CD14-positive monocyte (primary cell): ENCODE measurements at regions not wholly inside any gene's neighbourhood (a gene's known extent, or its start where the extent isn't known, plus 50 kb on each side); places are given as distances from the start of the nearest gene placed in this dataset.

Source experiments
- DNase-seq, 3 donors: peaks; one replicate each; pipeline ENCODE4 v3.0.0-alpha.2; 2011 to 2022
- H2AFZ ChIP-seq: 2 replicates; pipeline ENCODE4 v1.6.0; 2012; ENCODE audit warnings: mild to moderate bottlenecking, low read depth, low read length, inconsistent platforms; ENCODE audit not compliant: insufficient read depth, poor library complexity, severe bottlenecking
- H3K27ac ChIP-seq, 2 donors: 1 replicate in 1 of 2; 2 replicates in 1 of 2; pipeline ENCODE4 v1.5.1; 2012 to 2013; ENCODE audit warnings: low read length in 2 of 2, control low read depth in 1 of 2, inconsistent platforms in 1 of 2, low read depth in 1 of 2, mild to moderate bottlenecking in 1 of 2
- H3K27me3 ChIP-seq, 2 donors: one replicate each; pipeline versions ENCODE4 v1.6.0 to v1.6.1; 2011 to 2013; ENCODE audit warnings: low read length in 2 of 2; ENCODE audit not compliant: control insufficient read depth in 2 of 2, insufficient read depth in 2 of 2
- H3K36me3 ChIP-seq, 2 donors: replicated peaks in 1 of 2; 1 replicate in 1 of 2; 2 replicates in 1 of 2; pipeline versions ENCODE4 v1.5.1 to v1.6.1; 2012 to 2013; ENCODE audit warnings: low read length in 2 of 2, control low read depth in 1 of 2, inconsistent platforms in 1 of 2, mild to moderate bottlenecking in 1 of 2; ENCODE audit not compliant: insufficient read depth in 2 of 2, control insufficient read depth in 1 of 2
- H3K4me1 ChIP-seq, 2 donors: 1 replicate in 1 of 2; 2 replicates in 1 of 2; pipeline versions ENCODE4 v1.5.1 to v1.6.1; 2012 to 2013; ENCODE audit warnings: low read length in 2 of 2, control low read depth in 1 of 2, inconsistent platforms in 1 of 2, mild to moderate bottlenecking in 1 of 2, moderate library complexity in 1 of 2; ENCODE audit not compliant: insufficient read depth in 2 of 2, control insufficient read depth in 1 of 2
- H3K4me2 ChIP-seq: replicated peaks from 2 replicates; pipeline ENCODE3; 2012; ENCODE audit warnings: low read length, moderate library complexity, mild to moderate bottlenecking; ENCODE audit not compliant: poor library complexity, severe bottlenecking; ENCODE audit errors: extremely low read depth
- H3K4me3 ChIP-seq, 3 experiments: fragments of 200-600 bp in 1 of 3; sonication (generic) in 1 of 3; replicated peaks in 1 of 3; 1 replicate in 2 of 3; 2 replicates in 1 of 3; pipeline ENCODE4 v1.5.1; 2011 to 2013; ENCODE audit warnings: low read length in 3 of 3, mild to moderate bottlenecking in 3 of 3, control low read depth in 2 of 3, low read depth in 2 of 3, inconsistent platforms in 1 of 3, moderate library complexity in 1 of 3
- H3K79me2 ChIP-seq: 2 replicates; pipeline ENCODE4 v1.6.0; 2012; ENCODE audit warnings: mild to moderate bottlenecking, control low read depth, inconsistent platforms, low read length, moderate library complexity; ENCODE audit not compliant: insufficient read depth
- H3K9ac ChIP-seq: 2 replicates; pipeline ENCODE4 v1.6.0; 2017; ENCODE audit warnings: low read length, mild to moderate bottlenecking; ENCODE audit not compliant: insufficient read depth, poor library complexity, severe bottlenecking
- H3K9me3 ChIP-seq, 2 donors: replicated peaks in 1 of 2; 1 replicate in 1 of 2; 2 replicates in 1 of 2; pipeline versions ENCODE4 v1.5.1 to v1.6.1; 2012 to 2013; ENCODE audit warnings: low read length in 2 of 2, control low read depth in 1 of 2; ENCODE audit not compliant: control insufficient read depth in 1 of 2, insufficient read depth in 1 of 2
- H4K20me1 ChIP-seq: 2 replicates; pipeline ENCODE4 v1.6.0; 2012; ENCODE audit warnings: mild to moderate bottlenecking, low read length, control low read depth, moderate library complexity; ENCODE audit not compliant: insufficient read depth
- H3K27ac Mint-ChIP-seq, 7 donors: one replicate each; pipeline ENCODE4 v1.8.0; 2020; ENCODE audit warnings: mild to moderate bottlenecking in 7 of 7, mixed read lengths in 7 of 7, moderate library complexity in 6 of 7, inconsistent platforms in 2 of 7
- H3K27me3 Mint-ChIP-seq, 3 donors: one replicate each; pipeline ENCODE4 v1.8.0; 2021 to 2022; ENCODE audit warnings: low read depth in 3 of 3, mild to moderate bottlenecking in 3 of 3, mixed read lengths in 3 of 3, moderate library complexity in 3 of 3, inconsistent platforms in 1 of 3
- H3K36me3 Mint-ChIP-seq, 2 donors: one replicate each; pipeline ENCODE4 v1.8.0; 2020; ENCODE audit warnings: mixed read lengths in 2 of 2, inconsistent platforms in 1 of 2, mild to moderate bottlenecking in 1 of 2
- H3K4me1 Mint-ChIP-seq: one replicate; pipeline ENCODE4 v1.8.0; 2020; ENCODE audit warnings: mild to moderate bottlenecking, mixed read lengths
- H3K4me3 Mint-ChIP-seq, 2 donors: one replicate each; pipeline ENCODE4 v1.8.0; 2020; ENCODE audit warnings: mild to moderate bottlenecking in 2 of 2, mixed read lengths in 2 of 2, moderate library complexity in 1 of 2
- H3K9me3 Mint-ChIP-seq, 7 donors: one replicate each; pipeline ENCODE4 v1.8.0; 2020 to 2022; ENCODE audit warnings: mixed read lengths in 7 of 7, mild to moderate bottlenecking in 6 of 7, moderate library complexity in 6 of 7, inconsistent platforms in 2 of 7
- WGBS: methylation state at CpG from one replicate; pipeline ENCODE4 v1.1.5; 2013; ENCODE audit warnings: missing lambda C conversion rate; ENCODE audit not compliant: insufficient coverage; 5-methylcytosine and 5-hydroxymethylcytosine counted together
- intact Hi-C, 2 donors: fragments of 100-400 bp; cut with micrococcal nuclease; formaldehyde crosslinking; loops; one replicate each; pipeline versions ENCODE4 v1.15.0 to v1.15.1; 2023
- TF ChIP-seq, protein P1 (sequence below): fragments of 200-600 bp; IDR thresholded peaks from one replicate; pipeline ENCODE4 v1.8.0; 2022; ENCODE audit warnings: antibody characterized with exemption, mild to moderate bottlenecking

DNA sequence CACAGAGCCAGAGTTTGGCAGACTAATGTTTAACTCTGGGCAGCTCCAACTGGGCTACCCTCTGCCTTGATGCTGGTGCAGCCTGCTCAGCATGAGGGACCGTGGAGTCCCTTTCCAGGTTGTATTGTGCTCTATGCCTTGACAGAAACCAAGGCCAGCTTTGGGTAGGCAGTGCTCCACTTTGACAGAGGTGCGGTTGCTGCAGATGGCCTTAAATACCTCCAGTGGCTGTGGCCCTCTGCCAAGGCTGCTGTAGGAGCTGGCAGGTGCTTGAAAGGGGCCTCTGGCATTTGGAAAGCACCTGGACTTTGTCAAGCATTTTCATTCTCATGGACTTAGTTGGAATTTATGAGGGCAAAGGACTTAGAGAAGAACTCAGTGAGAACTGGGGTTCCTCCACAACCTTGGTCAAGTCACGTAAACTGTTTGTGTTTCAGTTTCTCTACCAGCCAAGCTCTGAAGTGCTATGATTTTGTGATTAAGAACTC is 249.7 kb upstream of the ZNF462 start:
- Histone ChIP-seq H3K4me1 (no peaks in the 10 kb centered on the region), H2AFZ (no peak overlapping the region), H3K27ac (no peak overlapping the region), H3K27me3 (no peaks in the 10 kb centered on the region), H3K4me3 (no peak overlapping the region), H3K4me2 (no peak overlapping the region), H3K9ac (no peak overlapping the region), H3K36me3 (no peaks in the 10 kb centered on the region), H3K79me2 (no peaks in the 10 kb centered on the region), H3K9me3 (no peaks in the 10 kb centered on the region), H4K20me1 (no peaks in the 10 kb centered on the region)
- Mint-ChIP-seq H3K4me3 (no peak overlapping the region), H3K27ac (no peak overlapping the region), H3K36me3 (no peaks in the 10 kb centered on the region), H3K9me3 (peaks cover 0 to 2% (median 2%) of the 10 kb centered on the region in 7 donors), H3K27me3 (peaks cover 0 to 2% (median 0%) of the 10 kb centered on the region in 3 donors), H3K4me1 (no peaks in the 10 kb centered on the region)
- TF ChIP-seq, protein P1, sequence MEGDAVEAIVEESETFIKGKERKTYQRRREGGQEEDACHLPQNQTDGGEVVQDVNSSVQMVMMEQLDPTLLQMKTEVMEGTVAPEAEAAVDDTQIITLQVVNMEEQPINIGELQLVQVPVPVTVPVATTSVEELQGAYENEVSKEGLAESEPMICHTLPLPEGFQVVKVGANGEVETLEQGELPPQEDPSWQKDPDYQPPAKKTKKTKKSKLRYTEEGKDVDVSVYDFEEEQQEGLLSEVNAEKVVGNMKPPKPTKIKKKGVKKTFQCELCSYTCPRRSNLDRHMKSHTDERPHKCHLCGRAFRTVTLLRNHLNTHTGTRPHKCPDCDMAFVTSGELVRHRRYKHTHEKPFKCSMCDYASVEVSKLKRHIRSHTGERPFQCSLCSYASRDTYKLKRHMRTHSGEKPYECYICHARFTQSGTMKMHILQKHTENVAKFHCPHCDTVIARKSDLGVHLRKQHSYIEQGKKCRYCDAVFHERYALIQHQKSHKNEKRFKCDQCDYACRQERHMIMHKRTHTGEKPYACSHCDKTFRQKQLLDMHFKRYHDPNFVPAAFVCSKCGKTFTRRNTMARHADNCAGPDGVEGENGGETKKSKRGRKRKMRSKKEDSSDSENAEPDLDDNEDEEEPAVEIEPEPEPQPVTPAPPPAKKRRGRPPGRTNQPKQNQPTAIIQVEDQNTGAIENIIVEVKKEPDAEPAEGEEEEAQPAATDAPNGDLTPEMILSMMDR: no peak
- intact Hi-C loops: no loop called here
- WGBS: 96% methylated on average over 3 of the region's 3 CpGs
- no peak for DNase-seq

DNA sequence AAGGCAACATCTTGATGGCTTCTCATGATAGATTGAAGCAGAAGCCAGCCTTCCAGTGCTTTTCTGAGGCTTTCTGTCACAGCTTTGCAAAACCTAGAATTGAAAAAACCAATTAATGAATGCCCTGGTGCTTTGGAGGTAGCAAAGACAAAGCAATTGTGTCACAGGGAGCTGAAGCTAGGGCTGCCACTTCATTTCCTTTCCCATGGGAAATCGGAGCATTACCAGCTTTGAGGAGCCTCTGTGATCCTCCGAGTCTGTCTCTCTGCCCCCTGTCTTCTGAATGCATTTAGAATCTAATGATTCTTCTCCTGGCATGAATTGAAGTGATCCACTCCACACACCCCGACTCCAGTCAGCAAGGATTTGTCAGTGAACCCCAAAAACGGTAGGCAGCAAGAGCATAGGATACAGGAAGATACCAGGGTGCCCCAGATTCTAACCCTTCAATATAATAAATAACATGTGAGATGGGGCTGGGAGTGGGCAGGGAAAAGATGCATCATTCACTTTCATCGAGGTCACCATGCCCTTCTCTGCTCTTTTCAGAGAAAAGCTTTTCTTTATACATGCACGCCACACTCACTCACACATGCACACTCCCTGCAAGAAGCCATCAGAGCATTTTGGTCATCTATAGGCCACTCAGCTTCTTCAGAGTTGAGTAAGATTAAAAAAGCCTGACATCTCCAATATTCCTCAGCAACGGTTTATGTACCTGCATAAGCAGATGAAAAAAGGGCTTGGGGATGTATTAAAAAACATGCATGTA is 247.7 kb upstream of the ZNF462 start:
- Mint-ChIP-seq H3K27me3 (peaks cover 0 to 2% (median 0%) of the 10 kb centered on the region in 3 donors), H3K36me3 (no peaks in the 10 kb centered on the region), H3K9me3 (peaks cover 0 to 2% (median 0%) of the 10 kb centered on the region in 7 donors), H3K4me1 (no peaks in the 10 kb centered on the region), H3K4me3 (no peak overlapping the region), H3K27ac (peak overlapping the region in 2 of 7 donors; percentile 6 to 32)
- Histone ChIP-seq H3K27ac (no peak overlapping the region), H3K79me2 (no peaks in the 10 kb centered on the region), H4K20me1 (no peaks in the 10 kb centered on the region), H3K36me3 (no peaks in the 10 kb centered on the region), H3K9me3 (no peaks in the 10 kb centered on the region), H3K4me2 (no peak overlapping the region), H3K4me1 (no peaks in the 10 kb centered on the region), H3K4me3 (no peak overlapping the region), H3K27me3 (no peaks in the 10 kb centered on the region), H2AFZ (no peak overlapping the region), H3K9ac (no peak overlapping the region)
- 89% methylated on average over 4 of the region's 7 CpGs for WGBS
- DNase-seq: no peak
- TF ChIP-seq, protein P1: no peak
- intact Hi-C loops: no loop called here
